Neural cell (in vitro differentiated cells): ENCODE measurements at regions not wholly inside any gene's neighbourhood (a gene's known extent, or its start where the extent isn't known, plus 50 kb on each side); places are given as distances from the start of the nearest gene placed in this dataset.

ENCODE experiments used
- H2AFZ ChIP-seq: fragments of 200-600, 300-800 bp; sonication (generic), shearing (Covaris generic); 2 replicates; pipeline ENCODE4 v1.6.0; 2014; ENCODE audit warnings: low read depth, mild to moderate bottlenecking, antibody characterized with exemption, low read length, moderate library complexity
- H3F3A ChIP-seq: fragments of 200-600 bp; shearing (Covaris generic); 2 replicates; pipeline ENCODE4 v1.6.1; 2016; ENCODE audit warnings: mild to moderate bottlenecking, moderate library complexity, mixed read lengths, antibody characterized with exemption, low read length; ENCODE audit not compliant: insufficient read depth, poor library complexity, severe bottlenecking
- H3K27ac ChIP-seq: fragments of 200-600, 300-800 bp; sonication (generic), shearing (Covaris generic); 2 replicates; pipeline ENCODE4 v1.5.1; 2014; ENCODE audit warnings: mild to moderate bottlenecking, low read length, moderate library complexity
- H3K27me3 ChIP-seq: fragments of 300-800, 200-600 bp; sonication (generic), shearing (Covaris generic); 2 replicates; pipeline ENCODE4 v1.6.0; 2014; ENCODE audit warnings: mild to moderate bottlenecking, low read depth, low read length, moderate library complexity; ENCODE audit not compliant: insufficient read depth
- H3K36me3 ChIP-seq: fragments of 300-800, 200-600 bp; sonication (generic), shearing (Covaris generic); 2 replicates; pipeline ENCODE4 v1.5.1; 2014; ENCODE audit warnings: mild to moderate bottlenecking, antibody characterized with exemption, low read length, moderate library complexity; ENCODE audit not compliant: insufficient read depth
- H3K4me2 ChIP-seq: fragments of 300-800, 200-600 bp; sonication (generic), shearing (Covaris generic); 2 replicates; pipeline ENCODE4 v1.6.0; 2014; ENCODE audit warnings: mild to moderate bottlenecking, low read length
- H3K4me3 ChIP-seq: fragments of 300-800, 200-600 bp; sonication (generic), shearing (Covaris generic); 2 replicates; pipeline ENCODE4 v1.5.1; 2014; ENCODE audit warnings: mild to moderate bottlenecking, low read length, moderate library complexity
- H3K79me2 ChIP-seq: fragments of 200-600 bp; shearing (Covaris generic); replicated peaks from 2 replicates; pipeline ENCODE4 v1.6.0; 2014; ENCODE audit warnings: mild to moderate bottlenecking, low read length, moderate library complexity; ENCODE audit not compliant: insufficient read depth
- H3K9ac ChIP-seq: fragments of 300-800, 200-600 bp; sonication (generic), shearing (Covaris generic); 2 replicates; pipeline ENCODE4 v1.6.1; 2016; ENCODE audit warnings: mild to moderate bottlenecking, low read length, mixed read lengths
- H3K9me2 ChIP-seq: fragments of 200-600 bp; shearing (Covaris generic); 2 replicates; pipeline ENCODE4 v1.6.1; 2016; ENCODE audit warnings: mild to moderate bottlenecking, low read length, mixed read lengths; ENCODE audit not compliant: insufficient read depth
- H3K9me3 ChIP-seq: fragments of 200-600, 300-800 bp; sonication (generic), shearing (Covaris generic); 2 replicates; pipeline ENCODE4 v1.6.1; 2016; ENCODE audit warnings: mild to moderate bottlenecking, mixed run types, low read length, moderate library complexity, mixed read lengths
- H4K20me1 ChIP-seq: fragments of 200-600 bp; shearing (Covaris generic); 2 replicates; pipeline ENCODE4 v1.6.1; 2016; ENCODE audit warnings: mild to moderate bottlenecking, mixed run types; ENCODE audit not compliant: insufficient read depth
- EP300 ChIP-seq: fragments of 450-650 bp; conservative IDR thresholded peaks from 2 replicates; pipeline ENCODE4 v1.6.1; 2014; ENCODE audit warnings: antibody characterized with exemption, mild to moderate bottlenecking, moderate library complexity; ENCODE audit not compliant: poor library complexity, severe bottlenecking
- EZH2 ChIP-seq: fragments of 200-600, 300-800 bp; shearing (Covaris generic), sonication (generic); IDR thresholded peaks from 2 replicates; pipeline ENCODE4 v1.6.1; 2014; ENCODE audit warnings: antibody characterized with exemption, low read length, borderline replicate concordance, mild to moderate bottlenecking; ENCODE audit not compliant: insufficient read depth, poor library complexity, severe bottlenecking
- MXI1 ChIP-seq: fragments of 450-650 bp; conservative IDR thresholded peaks from 2 replicates; pipeline ENCODE4 v1.6.1; 2014; ENCODE audit warnings: antibody characterized with exemption, mild to moderate bottlenecking; ENCODE audit not compliant: poor library complexity, severe bottlenecking
- POLR2AphosphoS5 ChIP-seq: IDR thresholded peaks from 2 replicates; pipeline ENCODE4 v1.6.1; 2012
- RAD21 ChIP-seq: fragments of 450-650 bp; conservative IDR thresholded peaks from 2 replicates; pipeline ENCODE4 v1.6.1; 2014; ENCODE audit warnings: antibody characterized with exemption, mild to moderate bottlenecking, moderate library complexity
- REST ChIP-seq: IDR thresholded peaks from 2 replicates; pipeline ENCODE4 v1.6.1; 2012; ENCODE audit warnings: borderline replicate concordance
- SMC3 ChIP-seq: fragments of 450-650 bp; conservative IDR thresholded peaks from 2 replicates; pipeline ENCODE4 v1.6.1; 2014; ENCODE audit warnings: antibody characterized with exemption, mild to moderate bottlenecking, moderate library complexity; ENCODE audit not compliant: poor library complexity
- TAF1 ChIP-seq: IDR thresholded peaks from 2 replicates; pipeline ENCODE4 v1.6.1; 2012; ENCODE audit warnings: low read depth
- TF ChIP-seq, protein P1 (sequence below): fragments of 450-650 bp; IDR thresholded peaks from 2 replicates; pipeline ENCODE4 v1.5.1; 2014; ENCODE audit warnings: antibody characterized with exemption, mild to moderate bottlenecking, moderate library complexity; ENCODE audit not compliant: poor library complexity, severe bottlenecking

DNA sequence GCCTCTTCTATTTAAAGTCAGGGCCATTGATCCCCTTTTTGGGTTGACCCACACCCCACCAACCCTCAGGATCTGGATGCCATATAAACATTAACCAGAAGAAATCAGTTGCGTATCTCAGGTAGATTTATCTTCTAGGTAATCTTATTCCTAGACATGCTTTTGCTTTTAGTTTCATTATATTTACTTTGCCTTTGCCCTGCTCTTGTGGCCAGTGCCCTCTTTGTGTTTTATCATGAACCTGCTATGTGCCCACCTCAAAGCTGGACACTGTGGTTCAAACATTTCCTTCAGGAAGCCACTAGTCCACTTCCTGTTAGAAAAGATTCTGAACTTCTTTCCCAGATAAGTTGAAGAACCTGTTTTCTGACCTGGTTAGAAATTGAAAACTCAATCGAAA, 117.4 kb upstream of the EDNRA start:
- Histone ChIP-seq H3K36me3 (no peaks in the 10 kb centered on the region), H3K9me3 (no peaks in the 10 kb centered on the region), H2AFZ (no peak overlapping the region), H3K4me3 (no peak overlapping the region), H3F3A (no peaks in the 10 kb centered on the region), H3K79me2 (no peaks in the 10 kb centered on the region), H3K9me2 (no peaks in the 10 kb centered on the region), H3K9ac (no peak overlapping the region), H3K27me3 (no peaks in the 10 kb centered on the region), H3K4me2 (no peak overlapping the region), H3K27ac (no peak overlapping the region), H4K20me1 (no peaks in the 10 kb centered on the region)
- no peak for TF ChIP-seq EZH2
- TF ChIP-seq TAF1: no peak
- no peak for TF ChIP-seq REST
- TF ChIP-seq RAD21: no peak
- TF ChIP-seq MXI1: no peak
- no peak for TF ChIP-seq POLR2AphosphoS5
- no peak for TF ChIP-seq EP300

DNA sequence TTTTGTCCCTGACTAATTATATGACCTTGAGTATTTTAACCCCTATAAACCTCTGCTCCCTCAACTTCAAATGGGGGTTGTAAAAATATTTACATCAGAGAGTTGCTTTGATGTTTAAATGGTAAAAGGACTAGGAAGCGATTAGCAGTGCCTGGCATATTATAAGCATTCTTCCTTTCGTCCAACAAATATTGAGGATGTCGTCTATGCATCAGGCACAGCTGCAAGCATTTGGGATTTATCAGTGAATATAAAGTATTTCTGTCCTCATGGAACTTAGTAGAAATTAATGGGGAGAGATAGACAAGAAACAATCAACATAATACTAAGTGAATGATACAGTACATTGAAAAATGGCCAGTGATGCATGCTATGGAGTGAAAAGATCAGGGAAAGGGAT, 115.5 kb upstream of the EDNRA start:
- no peak for TF ChIP-seq POLR2AphosphoS5
- no peak for TF ChIP-seq RAD21
- TF ChIP-seq TAF1: no peak
- no peak for TF ChIP-seq EZH2
- TF ChIP-seq SMC3: no peak
- no peak for TF ChIP-seq EP300
- TF ChIP-seq REST: no peak
- TF ChIP-seq MXI1: no peak
- TF ChIP-seq, protein P1, sequence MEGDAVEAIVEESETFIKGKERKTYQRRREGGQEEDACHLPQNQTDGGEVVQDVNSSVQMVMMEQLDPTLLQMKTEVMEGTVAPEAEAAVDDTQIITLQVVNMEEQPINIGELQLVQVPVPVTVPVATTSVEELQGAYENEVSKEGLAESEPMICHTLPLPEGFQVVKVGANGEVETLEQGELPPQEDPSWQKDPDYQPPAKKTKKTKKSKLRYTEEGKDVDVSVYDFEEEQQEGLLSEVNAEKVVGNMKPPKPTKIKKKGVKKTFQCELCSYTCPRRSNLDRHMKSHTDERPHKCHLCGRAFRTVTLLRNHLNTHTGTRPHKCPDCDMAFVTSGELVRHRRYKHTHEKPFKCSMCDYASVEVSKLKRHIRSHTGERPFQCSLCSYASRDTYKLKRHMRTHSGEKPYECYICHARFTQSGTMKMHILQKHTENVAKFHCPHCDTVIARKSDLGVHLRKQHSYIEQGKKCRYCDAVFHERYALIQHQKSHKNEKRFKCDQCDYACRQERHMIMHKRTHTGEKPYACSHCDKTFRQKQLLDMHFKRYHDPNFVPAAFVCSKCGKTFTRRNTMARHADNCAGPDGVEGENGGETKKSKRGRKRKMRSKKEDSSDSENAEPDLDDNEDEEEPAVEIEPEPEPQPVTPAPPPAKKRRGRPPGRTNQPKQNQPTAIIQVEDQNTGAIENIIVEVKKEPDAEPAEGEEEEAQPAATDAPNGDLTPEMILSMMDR: no peak
- H3K4me3 ChIP-seq: no peak overlapping the region
- H2AFZ ChIP-seq: no peak overlapping the region
- H3K36me3 ChIP-seq: no peaks in the 10 kb centered on the region
- H3K79me2 ChIP-seq: no peaks in the 10 kb centered on the region
- H3F3A ChIP-seq: no peaks in the 10 kb centered on the region
- no peaks in the 10 kb centered on the region for H3K9me2 ChIP-seq
- H3K27ac ChIP-seq: no peak overlapping the region
- H3K9ac ChIP-seq: no peak overlapping the region
- no peaks in the 10 kb centered on the region for H3K27me3 ChIP-seq
- no peaks in the 10 kb centered on the region for H3K9me3 ChIP-seq
- no peak overlapping the region for H3K4me2 ChIP-seq
- H4K20me1 ChIP-seq: no peaks in the 10 kb centered on the region
